ENCODE measurements at regions not wholly inside any gene's neighbourhood (a gene's known extent, or its start where the extent isn't known, plus 50 kb on each side); places are given as distances from the start of the nearest gene placed in this dataset.

GRCh38 chr1:29906927-29907326 is 670.6 kb downstream of the PTPRU start:
- no peak for DNase-seq (ENCODE audit: low read depth)
- no peak overlapping the region for H3K4me3 ChIP-seq (replicated peaks; ENCODE audit: low read depth, low read length)
- TF ChIP-seq, protein P1, sequence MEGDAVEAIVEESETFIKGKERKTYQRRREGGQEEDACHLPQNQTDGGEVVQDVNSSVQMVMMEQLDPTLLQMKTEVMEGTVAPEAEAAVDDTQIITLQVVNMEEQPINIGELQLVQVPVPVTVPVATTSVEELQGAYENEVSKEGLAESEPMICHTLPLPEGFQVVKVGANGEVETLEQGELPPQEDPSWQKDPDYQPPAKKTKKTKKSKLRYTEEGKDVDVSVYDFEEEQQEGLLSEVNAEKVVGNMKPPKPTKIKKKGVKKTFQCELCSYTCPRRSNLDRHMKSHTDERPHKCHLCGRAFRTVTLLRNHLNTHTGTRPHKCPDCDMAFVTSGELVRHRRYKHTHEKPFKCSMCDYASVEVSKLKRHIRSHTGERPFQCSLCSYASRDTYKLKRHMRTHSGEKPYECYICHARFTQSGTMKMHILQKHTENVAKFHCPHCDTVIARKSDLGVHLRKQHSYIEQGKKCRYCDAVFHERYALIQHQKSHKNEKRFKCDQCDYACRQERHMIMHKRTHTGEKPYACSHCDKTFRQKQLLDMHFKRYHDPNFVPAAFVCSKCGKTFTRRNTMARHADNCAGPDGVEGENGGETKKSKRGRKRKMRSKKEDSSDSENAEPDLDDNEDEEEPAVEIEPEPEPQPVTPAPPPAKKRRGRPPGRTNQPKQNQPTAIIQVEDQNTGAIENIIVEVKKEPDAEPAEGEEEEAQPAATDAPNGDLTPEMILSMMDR (IDR thresholded peaks at IDR 0.05; ENCODE audit: low read length, missing control alignments), result no peak

DNA sequence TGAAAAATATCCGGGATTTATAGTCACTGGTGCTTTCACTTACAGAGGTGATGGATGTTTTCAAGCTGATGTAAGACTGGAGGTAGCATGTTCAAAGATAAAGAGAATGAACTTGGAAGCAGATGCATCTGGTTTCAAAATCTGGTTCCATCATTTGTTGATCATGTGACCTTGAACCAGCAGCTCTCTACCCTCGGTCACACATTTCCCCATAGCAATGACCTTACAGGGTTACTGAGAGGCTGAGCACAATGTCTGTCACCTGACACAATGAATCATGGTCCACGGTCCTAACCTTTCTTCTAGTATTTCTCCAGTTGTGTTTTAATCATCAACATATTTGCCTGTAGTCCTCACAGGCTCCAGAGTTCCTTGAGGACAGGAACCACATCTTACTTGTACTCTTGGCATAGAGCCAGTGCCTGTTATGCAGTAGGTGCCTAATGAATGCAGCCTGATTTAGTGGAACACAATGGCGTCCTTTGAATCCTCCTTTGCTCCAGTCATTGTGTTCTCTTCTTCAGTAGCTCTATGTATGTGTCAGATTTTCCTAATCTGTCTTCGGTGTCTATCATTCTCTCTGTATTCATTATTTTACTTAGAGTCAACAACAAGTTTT is 667.3 kb downstream of the PTPRU start:
- no peak for DNase-seq (ENCODE audit: low read depth)
- TF ChIP-seq, protein P1 (IDR thresholded peaks at IDR 0.05; ENCODE audit: low read length, missing control alignments), result no peak
- no peak overlapping the region for H3K4me3 ChIP-seq (replicated peaks; ENCODE audit: low read depth, low read length)

GRCh38 chr1:29901624-29902325 is 665.5 kb downstream of the PTPRU start:
- TF ChIP-seq, protein P1 (IDR thresholded peaks at IDR 0.05; ENCODE audit: low read length, missing control alignments), result no peak
- H3K4me3 ChIP-seq (replicated peaks; ENCODE audit: low read depth, low read length), result no peak overlapping the region
- DNase-seq (ENCODE audit: low read depth), result no peak

DNA sequence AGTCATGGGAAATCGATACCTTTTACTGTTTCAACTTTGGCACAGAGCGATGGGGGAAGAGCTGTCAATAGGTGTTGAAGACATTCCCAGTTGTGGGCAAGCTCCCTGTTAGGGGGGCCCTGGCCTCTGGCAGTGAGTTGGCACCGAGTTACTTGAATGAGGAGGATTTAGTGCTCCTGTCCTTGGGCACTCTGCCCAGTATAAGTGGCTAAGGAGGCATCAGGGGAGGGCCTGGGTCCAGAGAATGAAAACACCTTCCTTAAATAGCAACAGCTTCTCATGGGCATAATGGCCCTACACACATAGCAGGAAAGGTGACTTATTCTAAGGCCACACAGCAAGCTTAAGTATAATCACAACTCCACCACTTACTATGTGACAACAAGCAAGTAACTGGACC is 664.4 kb downstream of the PTPRU start:
- TF ChIP-seq, protein P1 (IDR thresholded peaks at IDR 0.05; ENCODE audit: low read length, missing control alignments), result no peak
- no peak for DNase-seq (ENCODE audit: low read depth)
- H3K4me3 ChIP-seq (replicated peaks; ENCODE audit: low read depth, low read length), result no peak overlapping the region

DNA sequence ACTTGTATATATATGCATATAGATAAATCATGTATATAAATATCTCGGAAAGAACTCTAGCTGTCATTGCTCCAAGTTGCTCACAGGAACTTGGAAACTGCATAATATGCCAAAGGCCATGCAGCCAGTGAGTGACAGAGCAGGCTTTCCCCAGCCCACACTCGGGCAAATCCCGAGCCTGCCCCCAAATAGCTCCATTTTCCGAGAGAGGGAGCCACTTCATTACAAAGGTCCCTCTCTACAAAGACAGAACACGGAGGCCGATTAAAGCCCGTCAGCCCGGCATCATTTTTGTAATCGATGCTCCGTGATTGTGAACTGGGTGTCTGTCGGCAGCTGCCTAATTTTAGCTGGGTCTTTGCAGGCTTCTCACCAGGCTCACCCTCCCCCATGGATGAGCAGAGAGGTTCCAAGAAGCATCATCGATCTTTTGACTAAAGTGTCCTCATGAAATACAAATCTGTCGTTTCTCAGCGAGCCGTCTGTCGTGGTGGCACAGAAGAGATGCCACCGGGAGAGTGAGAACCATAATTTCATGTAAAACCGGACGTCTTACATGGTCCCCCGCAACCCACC is 663.9 kb downstream of the PTPRU start:
- no peak overlapping the region for H3K4me3 ChIP-seq (replicated peaks; ENCODE audit: low read depth, low read length)
- DNase-seq (ENCODE audit: low read depth), result no peak
- TF ChIP-seq, protein P1 (IDR thresholded peaks at IDR 0.05; ENCODE audit: low read length, missing control alignments), result no peak

DNA sequence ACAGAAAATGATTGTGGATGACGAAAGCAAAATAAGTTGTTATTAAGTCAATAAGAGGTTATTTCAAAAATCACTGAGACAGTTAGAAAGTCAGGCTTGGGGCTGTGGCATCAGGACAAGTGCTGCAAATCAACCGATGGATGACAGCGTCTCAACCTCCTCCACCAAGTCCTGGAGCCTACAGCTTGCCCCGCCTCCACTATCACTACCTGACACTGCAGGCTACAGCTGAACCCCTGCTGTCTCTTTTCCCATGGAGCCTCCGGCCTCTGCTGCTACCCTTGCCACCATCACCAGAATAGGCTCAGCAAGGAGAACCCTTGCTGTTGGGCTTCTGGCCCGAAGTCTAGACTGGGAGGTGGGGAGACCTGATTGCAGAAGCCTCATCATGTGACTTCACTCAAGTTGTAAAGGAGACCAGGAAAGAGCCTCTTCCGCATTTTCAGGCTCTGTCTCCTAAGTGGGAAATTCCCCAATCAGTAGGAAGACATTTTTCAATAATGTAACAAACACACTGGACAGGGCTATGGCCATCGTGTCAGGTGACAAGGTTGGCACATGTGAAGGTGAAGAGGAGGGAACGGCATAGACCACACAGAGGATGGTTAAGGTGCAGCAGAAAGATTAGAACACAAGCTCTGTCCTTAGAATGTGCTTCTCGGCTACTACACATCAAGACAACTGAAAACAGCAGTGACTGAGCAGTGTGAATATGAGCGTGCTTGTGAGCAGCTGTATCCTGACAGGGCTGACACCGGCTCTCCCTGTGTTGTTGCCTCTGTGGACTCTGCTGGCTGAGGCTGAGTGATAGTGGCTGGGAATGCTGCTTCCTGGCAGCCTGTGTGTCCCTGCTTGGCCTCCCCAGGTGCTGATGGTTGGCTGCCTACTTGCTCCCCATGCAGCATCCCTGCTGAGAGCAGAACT is 660.7 kb downstream of the PTPRU start:
- H3K4me3 ChIP-seq (replicated peaks; ENCODE audit: low read depth, low read length), result no peak overlapping the region
- TF ChIP-seq, protein P1 (IDR thresholded peaks at IDR 0.05; ENCODE audit: low read length, missing control alignments), result no peak
- DNase-seq (ENCODE audit: low read depth), result no peak

Measured in fibroblast of pulmonary artery (primary cell).